ENCODE measurements at regions not wholly inside any gene's neighbourhood (a gene's known extent, or its start where the extent isn't known, plus 50 kb on each side); places are given as distances from the start of the nearest gene placed in this dataset.

DNA sequence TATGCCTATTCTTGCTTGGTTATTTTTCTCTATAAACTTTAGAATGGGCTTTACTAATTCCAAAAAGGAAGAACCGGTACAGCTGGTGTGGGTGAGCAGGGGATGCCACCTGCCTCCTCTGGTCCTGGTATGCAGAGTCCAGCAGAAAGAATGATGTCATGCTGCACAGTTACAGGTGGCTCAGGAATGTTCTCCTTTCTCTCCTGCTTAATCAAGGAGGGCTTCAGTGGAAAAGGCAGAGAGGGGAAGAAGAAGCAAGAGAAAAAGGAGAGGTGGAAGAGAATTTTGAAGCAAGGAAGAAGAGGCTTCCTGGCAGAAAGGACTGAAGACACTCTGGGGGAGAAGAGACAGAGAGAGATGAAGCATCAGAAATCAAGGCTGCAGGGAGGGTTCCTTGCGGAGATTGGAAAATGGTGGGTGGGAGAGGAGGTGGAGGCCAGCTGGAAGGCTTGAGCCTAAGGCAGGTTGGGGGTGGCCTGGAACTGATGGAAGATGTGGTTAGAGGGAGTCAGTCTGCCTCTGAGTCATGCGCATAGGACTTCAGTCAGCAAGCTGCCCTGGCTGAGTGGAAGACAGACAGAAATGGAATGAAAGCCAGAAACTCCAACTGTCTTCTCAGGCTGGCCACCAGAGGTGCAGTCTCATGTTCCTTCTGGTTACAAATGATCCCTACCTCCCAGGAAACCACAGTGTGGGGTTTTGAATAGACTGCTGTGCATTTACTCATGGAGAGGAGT lies 64.6 kb upstream of the CRHR1 start:
- TF ChIP-seq, protein P1, sequence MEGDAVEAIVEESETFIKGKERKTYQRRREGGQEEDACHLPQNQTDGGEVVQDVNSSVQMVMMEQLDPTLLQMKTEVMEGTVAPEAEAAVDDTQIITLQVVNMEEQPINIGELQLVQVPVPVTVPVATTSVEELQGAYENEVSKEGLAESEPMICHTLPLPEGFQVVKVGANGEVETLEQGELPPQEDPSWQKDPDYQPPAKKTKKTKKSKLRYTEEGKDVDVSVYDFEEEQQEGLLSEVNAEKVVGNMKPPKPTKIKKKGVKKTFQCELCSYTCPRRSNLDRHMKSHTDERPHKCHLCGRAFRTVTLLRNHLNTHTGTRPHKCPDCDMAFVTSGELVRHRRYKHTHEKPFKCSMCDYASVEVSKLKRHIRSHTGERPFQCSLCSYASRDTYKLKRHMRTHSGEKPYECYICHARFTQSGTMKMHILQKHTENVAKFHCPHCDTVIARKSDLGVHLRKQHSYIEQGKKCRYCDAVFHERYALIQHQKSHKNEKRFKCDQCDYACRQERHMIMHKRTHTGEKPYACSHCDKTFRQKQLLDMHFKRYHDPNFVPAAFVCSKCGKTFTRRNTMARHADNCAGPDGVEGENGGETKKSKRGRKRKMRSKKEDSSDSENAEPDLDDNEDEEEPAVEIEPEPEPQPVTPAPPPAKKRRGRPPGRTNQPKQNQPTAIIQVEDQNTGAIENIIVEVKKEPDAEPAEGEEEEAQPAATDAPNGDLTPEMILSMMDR (conservative IDR thresholded peaks at IDR 0.05; ENCODE audit: low read depth, low read length): peak; percentile 51
- peak; percentile 15 for DNase-seq (ENCODE audit: low read depth)
- no peak overlapping the region for H3K4me3 ChIP-seq (ENCODE audit: low read depth, low read length)

DNA sequence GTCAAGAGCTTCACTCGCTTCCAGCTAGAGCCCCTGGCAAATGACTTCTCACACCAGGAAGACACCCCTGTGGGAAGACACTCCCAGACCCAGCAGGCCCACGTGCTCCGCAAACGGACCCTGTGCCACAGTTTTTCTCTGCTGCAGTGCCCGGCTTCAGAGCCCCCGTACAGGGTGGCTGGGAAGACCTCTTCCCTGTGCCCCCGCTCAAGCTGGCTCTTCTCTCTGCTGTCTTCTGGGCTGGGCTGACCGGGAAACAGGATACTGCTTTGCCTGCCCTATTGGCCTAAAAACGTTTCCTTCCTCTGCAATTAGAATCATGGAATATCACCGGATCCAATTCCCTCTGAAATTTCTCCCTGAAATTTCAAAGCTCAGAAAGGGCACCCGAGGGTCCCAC lies 63.7 kb upstream of the CRHR1 start:
- H3K4me3 ChIP-seq (ENCODE audit: low read depth, low read length): no peak overlapping the region
- TF ChIP-seq, protein P1 (conservative IDR thresholded peaks at IDR 0.05; ENCODE audit: low read depth, low read length): no peak
- no peak for DNase-seq (ENCODE audit: low read depth)

DNA sequence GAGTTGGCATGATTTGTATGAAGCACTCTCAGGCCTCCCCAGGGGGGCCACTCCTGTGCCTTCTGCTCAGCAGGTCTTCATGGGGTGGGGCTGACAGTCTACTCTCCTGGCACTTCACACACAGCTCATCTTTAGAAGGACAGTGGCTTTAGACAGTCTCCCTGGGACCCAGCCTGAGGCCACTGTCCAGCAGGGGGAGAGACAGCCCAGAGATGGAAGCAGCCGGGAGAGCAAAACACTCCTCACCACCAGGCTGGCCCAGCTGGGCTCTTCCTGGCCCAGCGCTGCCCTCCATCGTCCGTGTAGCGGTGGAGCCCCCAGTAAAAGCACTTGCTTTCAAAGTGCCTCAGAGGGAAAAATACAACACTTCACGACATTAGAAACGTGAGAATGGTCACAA lies 62.0 kb upstream of the CRHR1 start:
- no peak overlapping the region for H3K4me3 ChIP-seq (ENCODE audit: low read depth, low read length)
- no peak for DNase-seq (ENCODE audit: low read depth)
- TF ChIP-seq, protein P1 (conservative IDR thresholded peaks at IDR 0.05; ENCODE audit: low read depth, low read length): peak; percentile 47

DNA sequence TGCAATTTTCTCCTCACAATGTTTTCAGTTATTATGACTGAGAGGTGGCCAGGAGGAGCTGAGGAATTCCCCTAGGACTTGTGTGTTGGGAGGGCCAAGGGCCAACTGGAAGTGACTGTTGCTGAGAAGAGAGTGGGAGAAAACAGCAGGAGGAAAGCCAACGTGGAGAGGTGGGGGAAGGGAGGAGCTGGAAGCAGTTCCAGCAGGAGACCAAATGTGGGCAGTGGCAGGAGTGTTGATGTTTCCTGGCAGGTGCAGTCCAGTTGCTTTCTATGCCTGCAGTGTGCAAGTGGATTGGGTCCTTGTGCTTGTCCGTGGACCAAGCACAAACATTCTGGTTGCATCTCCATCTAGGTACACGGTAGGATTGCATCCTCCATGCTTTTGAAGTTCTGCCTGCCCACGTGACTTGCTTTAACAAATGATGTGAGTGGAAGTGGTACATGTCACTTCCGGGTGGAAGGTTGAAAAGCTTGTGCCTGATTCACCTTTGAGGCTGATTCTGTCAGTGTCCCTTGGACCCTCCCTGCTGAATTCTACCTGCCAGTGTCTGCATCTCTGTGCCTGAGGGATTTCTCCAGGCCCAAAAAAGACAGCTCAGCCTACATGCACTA lies 54.7 kb upstream of the CRHR1 start:
- no peak for DNase-seq (ENCODE audit: low read depth)
- TF ChIP-seq, protein P1 (conservative IDR thresholded peaks at IDR 0.05; ENCODE audit: low read depth, low read length): no peak
- H3K4me3 ChIP-seq (ENCODE audit: low read depth, low read length): no peak overlapping the region

DNA sequence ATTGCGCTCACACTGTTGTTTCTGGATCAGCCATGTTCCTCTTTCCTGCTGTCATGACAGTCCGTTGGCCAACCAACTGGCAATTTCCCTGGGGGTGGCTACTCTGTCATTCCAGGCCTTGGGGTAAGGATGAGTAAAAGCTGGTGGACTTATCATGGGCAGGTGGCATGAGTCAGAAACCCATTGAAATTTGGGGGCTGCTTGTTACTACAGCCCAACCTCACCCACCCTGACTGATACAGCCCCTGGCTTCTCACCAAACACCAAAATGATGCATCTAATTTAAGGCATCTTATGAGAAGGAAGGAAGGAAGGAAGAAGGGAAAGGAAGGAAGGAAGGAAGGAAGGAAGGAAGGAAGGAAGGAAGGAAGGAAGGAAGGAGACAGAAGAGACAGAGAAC lies 53.9 kb upstream of the CRHR1 start:
- H3K4me3 ChIP-seq (ENCODE audit: low read depth, low read length): no peak overlapping the region
- TF ChIP-seq, protein P1 (conservative IDR thresholded peaks at IDR 0.05; ENCODE audit: low read depth, low read length): no peak
- DNase-seq (ENCODE audit: low read depth): no peak

DNA sequence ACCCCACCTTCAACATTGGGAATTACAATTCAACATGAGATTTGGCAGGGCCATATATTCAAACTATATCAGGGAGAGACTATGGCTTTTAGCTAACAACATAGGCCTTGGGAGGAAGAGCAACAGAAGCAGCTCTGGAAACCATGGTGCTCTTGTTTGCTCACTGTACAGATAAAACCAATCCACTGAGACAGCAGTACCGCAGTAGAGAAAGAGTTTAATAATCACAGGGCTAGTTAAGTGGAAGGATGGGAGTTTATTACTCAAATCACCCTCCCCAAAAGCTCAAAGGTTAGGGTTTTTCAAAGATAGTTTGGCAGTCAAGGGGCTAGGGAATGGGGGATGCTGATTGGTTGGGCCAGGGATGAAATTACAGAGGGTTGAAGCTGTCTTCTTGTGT lies 52.7 kb upstream of the CRHR1 start:
- TF ChIP-seq, protein P1 (conservative IDR thresholded peaks at IDR 0.05; ENCODE audit: low read depth, low read length): no peak
- DNase-seq (ENCODE audit: low read depth): no peak
- H3K4me3 ChIP-seq (ENCODE audit: low read depth, low read length): no peak overlapping the region
